Chondrocyte (in vitro differentiated cells): ENCODE measurements at regions not wholly inside any gene's neighbourhood (a gene's known extent, or its start where the extent isn't known, plus 50 kb on each side); places are given as distances from the start of the nearest gene placed in this dataset.

Experiments
- DNase-seq: peaks from one replicate; pipeline ENCODE4 v3.0.0; 2021; ENCODE audit warnings: mixed read lengths, low spot score
- H3K27ac Mint-ChIP-seq: one replicate; pipeline ENCODE4 v1.8.0; 2021; ENCODE audit warnings: mild to moderate bottlenecking, moderate library complexity, mixed read lengths; ENCODE audit not compliant: unreplicated experiment
- H3K27me3 Mint-ChIP-seq: 2 replicates; pipeline ENCODE4 v1.8.0; 2021; ENCODE audit warnings: low read depth, mixed read lengths
- H3K36me3 Mint-ChIP-seq: 2 replicates; pipeline ENCODE4 v1.8.0; 2021; ENCODE audit warnings: low read depth, mixed read lengths
- H3K4me1 Mint-ChIP-seq: 2 replicates; pipeline ENCODE4 v1.8.0; 2021; ENCODE audit warnings: low read depth, mild to moderate bottlenecking, mixed read lengths
- H3K4me3 Mint-ChIP-seq: one replicate; pipeline ENCODE4 v1.8.0; 2021; ENCODE audit warnings: mild to moderate bottlenecking, moderate library complexity, mixed read lengths; ENCODE audit not compliant: unreplicated experiment
- H3K9me3 Mint-ChIP-seq: 2 replicates; pipeline ENCODE4 v1.8.0; 2021; ENCODE audit warnings: low read depth, mixed read lengths
- CTCF ChIP-seq: fragments of 200-600 bp; sonication (generic); IDR thresholded peaks from 2 replicates; pipeline ENCODE4 v1.5.0; 2021; ENCODE audit warnings: antibody characterized with exemption, mild to moderate bottlenecking, moderate library complexity

- DNase-seq: no peak
- H3K36me3 Mint-ChIP-seq: peaks cover 3% of the 10 kb centered on the region
- H3K27me3 Mint-ChIP-seq: no peaks in the 10 kb centered on the region
- H3K9me3 Mint-ChIP-seq: peaks cover 13% of the 10 kb centered on the region
- peak overlapping the region; percentile 42 for H3K27ac Mint-ChIP-seq
- TF ChIP-seq CTCF: no peak
- peaks cover 17% of the 10 kb centered on the region for H3K4me1 Mint-ChIP-seq
- no peak overlapping the region for H3K4me3 Mint-ChIP-seq
Measured at GRCh38 chr13:80510686-80511085, 169.8 kb upstream of the SPRY2 start.

- H3K27me3 Mint-ChIP-seq: no peaks in the 10 kb centered on the region
- H3K4me3 Mint-ChIP-seq: no peak overlapping the region
- H3K27ac Mint-ChIP-seq: no peak overlapping the region
- H3K4me1 Mint-ChIP-seq: peaks cover 23% of the 10 kb centered on the region
- H3K36me3 Mint-ChIP-seq: peaks cover 7% of the 10 kb centered on the region
- no peak for TF ChIP-seq CTCF
- DNase-seq: no peak
- peaks cover 23% of the 10 kb centered on the region for H3K9me3 Mint-ChIP-seq
Measured at GRCh38 chr13:80509264-80509663, 168.3 kb upstream of the SPRY2 start.

GRCh38 chr13:80508031-80508430 lies 167.1 kb upstream of the SPRY2 start:
- no peak for TF ChIP-seq CTCF
- Mint-ChIP-seq H3K4me3 (no peak overlapping the region), H3K27me3 (no peaks in the 10 kb centered on the region), H3K36me3 (peaks cover 7% of the 10 kb centered on the region), H3K9me3 (peaks cover 23% of the 10 kb centered on the region), H3K4me1 (peaks cover 25% of the 10 kb centered on the region), H3K27ac (no peak overlapping the region)
- no peak for DNase-seq

GRCh38 chr13:80504453-80504852 lies 163.5 kb upstream of the SPRY2 start:
- Mint-ChIP-seq H3K9me3 (peaks cover 26% of the 10 kb centered on the region), H3K4me3 (no peak overlapping the region), H3K36me3 (peaks cover 7% of the 10 kb centered on the region), H3K27me3 (no peaks in the 10 kb centered on the region), H3K27ac (peak overlapping the region; percentile 23), H3K4me1 (peaks cover 28% of the 10 kb centered on the region)
- TF ChIP-seq CTCF: no peak
- DNase-seq: no peak

GRCh38 chr13:80502359-80502758 lies 161.4 kb upstream of the SPRY2 start:
- no peak overlapping the region for H3K27ac Mint-ChIP-seq
- no peak for DNase-seq
- H3K4me3 Mint-ChIP-seq: no peak overlapping the region
- peaks cover 26% of the 10 kb centered on the region for H3K9me3 Mint-ChIP-seq
- H3K27me3 Mint-ChIP-seq: no peaks in the 10 kb centered on the region
- peaks cover 28% of the 10 kb centered on the region for H3K4me1 Mint-ChIP-seq
- no peak for TF ChIP-seq CTCF
- H3K36me3 Mint-ChIP-seq: peaks cover 7% of the 10 kb centered on the region
